ENCODE measurements at regions not wholly inside any gene's neighbourhood (a gene's known extent, or its start where the extent isn't known, plus 50 kb on each side); places are given as distances from the start of the nearest gene placed in this dataset.

DNA sequence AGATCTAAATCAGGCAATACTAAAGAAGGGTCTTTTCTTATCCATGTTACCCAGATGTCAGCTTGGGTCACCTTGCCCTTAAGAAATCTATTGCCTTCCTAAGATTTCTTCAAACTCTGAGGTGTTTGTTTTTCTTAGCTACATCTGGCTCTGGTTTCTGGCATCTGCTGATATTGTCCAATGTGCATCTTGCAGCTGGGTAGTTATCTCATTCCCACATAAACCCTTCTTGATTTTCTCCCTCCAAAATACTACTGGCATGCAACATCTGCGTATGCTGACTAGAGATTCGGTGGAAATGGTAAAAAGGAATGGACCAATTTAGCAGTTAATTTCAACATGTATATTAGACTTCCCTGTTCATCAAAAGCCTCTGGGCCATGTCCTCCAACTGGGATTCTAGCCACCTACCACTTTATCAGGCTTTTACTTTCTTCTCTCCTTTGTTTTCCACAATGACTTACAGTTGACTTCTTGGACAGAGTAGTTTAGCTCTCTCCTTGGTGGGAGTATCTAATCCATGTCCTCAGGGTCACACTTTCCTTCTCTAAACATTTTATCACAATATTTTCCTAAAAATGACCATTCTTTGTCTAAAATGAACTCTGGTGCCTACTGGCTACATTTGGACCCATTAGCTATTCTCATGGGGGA is 324.8 kb upstream of the FAR2 start:
- no peak for DNase-seq
- 38 to 69% (median 56%) methylated on average over 2 of the region's 2 CpGs for WGBS, 3 donors
- Histone ChIP-seq H3K27ac (no peak overlapping the region), H3K4me3 (no peak overlapping the region), H3K9me3 (no peaks in the 10 kb centered on the region), H3K4me1 (no peaks in the 10 kb centered on the region), H3K36me3 (ENCODE audit: insufficient read depth in 1 of 2, low read depth in 1 of 2) (no peaks in the 10 kb centered on the region), H3K27me3 (ENCODE audit: insufficient read depth in 3 of 3, low read length in 2 of 3) (no peaks in the 10 kb centered on the region)
- intact Hi-C loops (cut with DNase I): no loop called here
- ATAC-seq: no peak
- TF ChIP-seq, protein P1, sequence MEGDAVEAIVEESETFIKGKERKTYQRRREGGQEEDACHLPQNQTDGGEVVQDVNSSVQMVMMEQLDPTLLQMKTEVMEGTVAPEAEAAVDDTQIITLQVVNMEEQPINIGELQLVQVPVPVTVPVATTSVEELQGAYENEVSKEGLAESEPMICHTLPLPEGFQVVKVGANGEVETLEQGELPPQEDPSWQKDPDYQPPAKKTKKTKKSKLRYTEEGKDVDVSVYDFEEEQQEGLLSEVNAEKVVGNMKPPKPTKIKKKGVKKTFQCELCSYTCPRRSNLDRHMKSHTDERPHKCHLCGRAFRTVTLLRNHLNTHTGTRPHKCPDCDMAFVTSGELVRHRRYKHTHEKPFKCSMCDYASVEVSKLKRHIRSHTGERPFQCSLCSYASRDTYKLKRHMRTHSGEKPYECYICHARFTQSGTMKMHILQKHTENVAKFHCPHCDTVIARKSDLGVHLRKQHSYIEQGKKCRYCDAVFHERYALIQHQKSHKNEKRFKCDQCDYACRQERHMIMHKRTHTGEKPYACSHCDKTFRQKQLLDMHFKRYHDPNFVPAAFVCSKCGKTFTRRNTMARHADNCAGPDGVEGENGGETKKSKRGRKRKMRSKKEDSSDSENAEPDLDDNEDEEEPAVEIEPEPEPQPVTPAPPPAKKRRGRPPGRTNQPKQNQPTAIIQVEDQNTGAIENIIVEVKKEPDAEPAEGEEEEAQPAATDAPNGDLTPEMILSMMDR (IDR thresholded peaks at IDR 0.05): no peak

DNA sequence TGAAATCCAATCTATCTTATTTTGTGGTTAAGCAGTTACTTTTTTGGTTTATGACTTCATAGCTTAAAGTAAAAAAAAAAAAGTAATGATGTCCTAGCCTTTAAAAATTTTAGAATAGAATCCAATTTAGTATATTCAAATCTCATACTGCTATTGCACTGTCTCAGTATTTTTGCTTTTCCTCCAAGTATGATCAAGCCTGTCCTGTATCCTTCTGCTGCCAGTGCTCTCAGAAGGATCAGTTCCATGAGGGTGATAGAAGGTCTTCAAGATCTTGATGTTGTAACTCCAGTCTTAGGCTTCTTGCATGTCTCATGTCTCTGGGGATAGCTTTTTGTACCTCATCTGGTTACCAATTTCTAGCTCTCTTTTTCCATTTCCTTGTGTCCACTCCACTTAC is 324.2 kb upstream of the FAR2 start:
- no peak overlapping the region for H3K4me3 ChIP-seq
- no peaks in the 10 kb centered on the region for H3K9me3 ChIP-seq
- no peak overlapping the region for H3K27ac ChIP-seq
- H3K36me3 ChIP-seq (ENCODE audit: insufficient read depth in 1 of 2, low read depth in 1 of 2): no peaks in the 10 kb centered on the region
- no peaks in the 10 kb centered on the region for H3K4me1 ChIP-seq
- DNase-seq (no peak), ATAC-seq (peak in 1 of 4 donors; percentile 54)
- no peaks in the 10 kb centered on the region for H3K27me3 ChIP-seq (ENCODE audit: insufficient read depth in 3 of 3, low read length in 2 of 3)
- intact Hi-C loops (cut with DNase I): no loop called here
- TF ChIP-seq, protein P1 (IDR thresholded peaks at IDR 0.05): no peak

DNA sequence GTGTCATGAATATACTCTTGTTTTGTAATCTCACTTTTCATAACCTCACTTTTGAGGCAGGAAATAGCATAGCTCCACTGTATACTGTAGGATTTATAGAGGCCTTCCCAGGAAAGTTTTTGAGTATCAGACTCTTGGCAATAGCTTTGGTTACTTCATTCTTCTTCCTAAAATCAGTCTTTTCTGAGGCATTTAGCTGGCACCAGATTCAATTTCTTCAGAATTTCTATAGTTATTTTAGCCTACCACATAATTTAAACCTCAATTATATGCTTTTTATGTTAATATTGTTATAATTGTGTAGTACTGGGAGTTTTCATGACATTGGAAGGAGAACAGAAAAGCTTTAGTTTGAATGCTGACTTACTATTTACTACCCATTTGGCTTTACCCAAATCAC is 322.3 kb upstream of the FAR2 start:
- DNase-seq: no peak
- no peaks in the 10 kb centered on the region for H3K36me3 ChIP-seq (ENCODE audit: insufficient read depth in 1 of 2, low read depth in 1 of 2)
- no peaks in the 10 kb centered on the region for H3K9me3 ChIP-seq
- H3K4me1 ChIP-seq: no peaks in the 10 kb centered on the region
- H3K4me3 ChIP-seq: no peak overlapping the region
- TF ChIP-seq, protein P1 (IDR thresholded peaks at IDR 0.05): no peak
- no peaks in the 10 kb centered on the region for H3K27me3 ChIP-seq (ENCODE audit: insufficient read depth in 3 of 3, low read length in 2 of 3)
- no peak for ATAC-seq
- intact Hi-C loops (cut with DNase I): no loop called here
- no peak overlapping the region for H3K27ac ChIP-seq

DNA sequence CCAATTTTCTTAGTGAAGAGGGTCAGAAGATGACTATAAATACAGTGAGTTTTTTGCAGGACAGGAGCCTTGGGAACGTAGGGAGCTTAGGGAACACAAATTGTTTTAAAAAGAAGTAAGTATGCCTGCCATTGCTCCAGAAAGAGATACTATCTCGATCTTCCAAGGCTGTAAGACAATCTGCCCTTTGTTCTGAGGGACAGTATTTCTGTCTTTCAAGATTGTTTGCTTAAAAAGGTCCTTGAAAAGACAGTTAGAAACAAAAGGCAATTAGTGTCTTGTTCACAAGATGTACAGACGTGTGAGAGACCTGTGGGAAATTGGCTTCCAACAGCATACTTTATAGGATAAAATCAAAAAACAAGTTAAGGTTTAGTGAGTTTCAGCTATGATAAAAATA is 321.2 kb upstream of the FAR2 start:
- WGBS, 3 donors: 38 to 54% (median 48%) methylated on average over 3 of the region's 3 CpGs
- H3K4me1 ChIP-seq: no peaks in the 10 kb centered on the region
- H3K4me3 ChIP-seq: no peak overlapping the region
- TF ChIP-seq, protein P1 (IDR thresholded peaks at IDR 0.05): no peak
- no peaks in the 10 kb centered on the region for H3K27me3 ChIP-seq (ENCODE audit: insufficient read depth in 3 of 3, low read length in 2 of 3)
- ATAC-seq (no peak), DNase-seq (no peak)
- no peaks in the 10 kb centered on the region for H3K36me3 ChIP-seq (ENCODE audit: insufficient read depth in 1 of 2, low read depth in 1 of 2)
- no peaks in the 10 kb centered on the region for H3K9me3 ChIP-seq
- intact Hi-C loops (cut with DNase I): no loop called here
- no peak overlapping the region for H3K27ac ChIP-seq

DNA sequence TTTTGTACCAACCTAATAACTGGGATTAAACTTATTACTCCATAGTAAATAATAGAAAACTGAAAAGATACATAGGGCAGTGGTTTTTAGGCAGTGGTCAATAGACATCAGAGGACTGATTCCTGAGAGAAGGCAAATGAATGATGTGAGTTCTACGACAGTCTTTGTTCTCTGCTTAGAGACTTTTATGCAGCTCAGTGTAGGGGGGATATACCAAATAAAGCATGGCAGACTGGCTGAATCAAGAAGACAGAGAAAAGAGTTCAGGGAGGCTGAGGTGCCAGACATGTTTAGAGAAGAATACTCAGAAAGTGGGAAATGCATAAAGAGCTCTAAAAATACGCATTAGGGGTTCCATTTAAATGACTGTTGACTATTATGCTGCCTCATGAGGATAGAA is 320.8 kb upstream of the FAR2 start:
- no peak for ATAC-seq
- Histone ChIP-seq H3K27me3 (ENCODE audit: insufficient read depth in 3 of 3, low read length in 2 of 3) (no peaks in the 10 kb centered on the region), H3K27ac (no peak overlapping the region), H3K36me3 (ENCODE audit: insufficient read depth in 1 of 2, low read depth in 1 of 2) (no peaks in the 10 kb centered on the region), H3K4me1 (no peaks in the 10 kb centered on the region), H3K9me3 (no peaks in the 10 kb centered on the region), H3K4me3 (no peak overlapping the region)
- TF ChIP-seq, protein P1 (IDR thresholded peaks at IDR 0.05): no peak
- WGBS, 3 donors: 86 to 94% (median 90%) methylated on average over 2 of the region's 2 CpGs
- intact Hi-C loops (cut with DNase I): no loop called here
- DNase-seq: no peak
